ENCODE measurements at regions not wholly inside any gene's neighbourhood (a gene's known extent, or its start where the extent isn't known, plus 50 kb on each side); places are given as distances from the start of the nearest gene placed in this dataset.
"Not testable (repeated sequence)": the region's sequence is repeated elsewhere in the genome, so short reads cannot be mapped to it uniquely, and the experiment has no call there.

GRCh38 chr4:111323916-111324315 is 701.0 kb upstream of the PITX2 start:
- no peak overlapping the region for H3K27ac ChIP-seq (ENCODE audit: low read depth, low read length)
- H3K4me1 ChIP-seq (ENCODE audit: control insufficient read depth in 3 of 3, insufficient read depth in 3 of 3, low read length in 3 of 3), result no peaks in the 10 kb centered on the region
- no peak overlapping the region for H3K4me3 ChIP-seq (ENCODE audit: low read length in 3 of 3)
- no peak overlapping the region for H3K9ac ChIP-seq (ENCODE audit: low read depth in 1 of 3, low read length in 3 of 3)
- no peaks in the 10 kb centered on the region for H3K9me3 ChIP-seq (ENCODE audit: control insufficient read depth in 3 of 3, low read length in 3 of 3)
- H3K27me3 ChIP-seq (ENCODE audit: control insufficient read depth in 3 of 3, insufficient read depth in 3 of 3, low read length in 3 of 3), result no peaks in the 10 kb centered on the region
- H3K36me3 ChIP-seq (ENCODE audit: control insufficient read depth in 3 of 3, insufficient read depth in 3 of 3, low read length in 3 of 3), result no peaks in the 10 kb centered on the region

GRCh38 chr4:111326450-111326849 is 703.6 kb upstream of the PITX2 start:
- H3K36me3 ChIP-seq (ENCODE audit: control insufficient read depth in 3 of 3, insufficient read depth in 3 of 3, low read length in 3 of 3), result no peaks in the 10 kb centered on the region

GRCh38 chr4:111330786-111331185 is 707.9 kb upstream of the PITX2 start:
- Histone ChIP-seq H3K36me3 (ENCODE audit: control insufficient read depth in 3 of 3, insufficient read depth in 3 of 3, low read length in 3 of 3) (no peaks in the 10 kb centered on the region), H3K27ac (ENCODE audit: low read depth, low read length) (no peak overlapping the region), H3K9ac (ENCODE audit: low read depth in 1 of 3, low read length in 3 of 3) (no peak overlapping the region), H3K4me3 (ENCODE audit: low read length in 3 of 3) (no peak overlapping the region), H3K9me3 (ENCODE audit: control insufficient read depth in 3 of 3, low read length in 3 of 3) (no peaks in the 10 kb centered on the region), H3K4me1 (ENCODE audit: control insufficient read depth in 3 of 3, insufficient read depth in 3 of 3, low read length in 3 of 3) (no peaks in the 10 kb centered on the region), H3K27me3 (ENCODE audit: control insufficient read depth in 3 of 3, insufficient read depth in 3 of 3, low read length in 3 of 3) (no peaks in the 10 kb centered on the region)

More at GRCh38 chr4:111326450-111326849, 703.6 kb upstream of the PITX2 start:
- Histone ChIP-seq H3K4me1 (ENCODE audit: control insufficient read depth in 3 of 3, insufficient read depth in 3 of 3, low read length in 3 of 3) (no peaks in the 10 kb centered on the region), H3K4me3 (ENCODE audit: low read length in 3 of 3) (no peak overlapping the region), H3K27me3 (ENCODE audit: control insufficient read depth in 3 of 3, insufficient read depth in 3 of 3, low read length in 3 of 3) (no peaks in the 10 kb centered on the region), H3K9ac (ENCODE audit: low read depth in 1 of 3, low read length in 3 of 3) (no peak overlapping the region), H3K9me3 (ENCODE audit: control insufficient read depth in 3 of 3, low read length in 3 of 3) (no peaks in the 10 kb centered on the region), H3K27ac (ENCODE audit: low read depth, low read length) (no peak overlapping the region)

GRCh38 chr4:111334361-111334760 is 711.5 kb upstream of the PITX2 start:
- no peaks in the 10 kb centered on the region for H3K9me3 ChIP-seq (ENCODE audit: control insufficient read depth in 3 of 3, low read length in 3 of 3)
- H3K27me3 ChIP-seq (ENCODE audit: control insufficient read depth in 3 of 3, insufficient read depth in 3 of 3, low read length in 3 of 3), result no peaks in the 10 kb centered on the region
- H3K4me3 ChIP-seq (ENCODE audit: low read length in 3 of 3), result no peak overlapping the region

GRCh38 chr4:111337186-111337876 is 714.5 kb upstream of the PITX2 start:
- not testable (repeated sequence) for H3K9me3 ChIP-seq (ENCODE audit: control insufficient read depth in 3 of 3, low read length in 3 of 3); H3K4me1 ChIP-seq (ENCODE audit: control insufficient read depth in 3 of 3, insufficient read depth in 3 of 3, low read length in 3 of 3)

More at GRCh38 chr4:111334361-111334760, 711.5 kb upstream of the PITX2 start:
- Histone ChIP-seq H3K9ac (ENCODE audit: low read depth in 1 of 3, low read length in 3 of 3) (no peak overlapping the region), H3K4me1 (ENCODE audit: control insufficient read depth in 3 of 3, insufficient read depth in 3 of 3, low read length in 3 of 3) (no peaks in the 10 kb centered on the region), H3K27ac (ENCODE audit: low read depth, low read length) (no peak overlapping the region), H3K36me3 (ENCODE audit: control insufficient read depth in 3 of 3, insufficient read depth in 3 of 3, low read length in 3 of 3) (no peaks in the 10 kb centered on the region)

GRCh38 chr4:111359602-111360001 is 736.7 kb upstream of the PITX2 start:
- Histone ChIP-seq H3K27ac (ENCODE audit: low read depth, low read length) (no peak overlapping the region), H3K9me3 (ENCODE audit: control insufficient read depth in 3 of 3, low read length in 3 of 3) (peaks cover 0 to 5% (median 0%) of the 10 kb centered on the region in 3 donors), H3K27me3 (ENCODE audit: control insufficient read depth in 3 of 3, insufficient read depth in 3 of 3, low read length in 3 of 3) (no peaks in the 10 kb centered on the region), H3K4me3 (ENCODE audit: low read length in 3 of 3) (no peak overlapping the region), H3K9ac (ENCODE audit: low read depth in 1 of 3, low read length in 3 of 3) (no peak overlapping the region), H3K36me3 (ENCODE audit: control insufficient read depth in 3 of 3, insufficient read depth in 3 of 3, low read length in 3 of 3) (no peaks in the 10 kb centered on the region), H3K4me1 (ENCODE audit: control insufficient read depth in 3 of 3, insufficient read depth in 3 of 3, low read length in 3 of 3) (no peaks in the 10 kb centered on the region)

More at GRCh38 chr4:111337186-111337876, 714.5 kb upstream of the PITX2 start:
- H3K9ac ChIP-seq (ENCODE audit: low read depth in 1 of 3, low read length in 3 of 3); H3K27ac ChIP-seq (ENCODE audit: low read depth, low read length); H3K4me3 ChIP-seq (ENCODE audit: low read length in 3 of 3); H3K36me3 ChIP-seq (ENCODE audit: control insufficient read depth in 3 of 3, insufficient read depth in 3 of 3, low read length in 3 of 3); H3K27me3 ChIP-seq (ENCODE audit: control insufficient read depth in 3 of 3, insufficient read depth in 3 of 3, low read length in 3 of 3): not testable (repeated sequence)

- Histone ChIP-seq H3K36me3 (ENCODE audit: control insufficient read depth in 3 of 3, insufficient read depth in 3 of 3, low read length in 3 of 3) (no peaks in the 10 kb centered on the region), H3K9ac (ENCODE audit: low read depth in 1 of 3, low read length in 3 of 3) (no peak overlapping the region), H3K4me1 (ENCODE audit: control insufficient read depth in 3 of 3, insufficient read depth in 3 of 3, low read length in 3 of 3) (no peaks in the 10 kb centered on the region), H3K27me3 (ENCODE audit: control insufficient read depth in 3 of 3, insufficient read depth in 3 of 3, low read length in 3 of 3) (no peaks in the 10 kb centered on the region), H3K27ac (ENCODE audit: low read depth, low read length) (no peak overlapping the region), H3K4me3 (ENCODE audit: low read length in 3 of 3) (no peak overlapping the region), H3K9me3 (ENCODE audit: control insufficient read depth in 3 of 3, low read length in 3 of 3) (peaks cover 0 to 5% (median 0%) of the 10 kb centered on the region in 3 donors)
Measured at GRCh38 chr4:111360906-111361305, 738.0 kb upstream of the PITX2 start.

- H3K36me3 ChIP-seq (ENCODE audit: control insufficient read depth in 3 of 3, insufficient read depth in 3 of 3, low read length in 3 of 3), result no peaks in the 10 kb centered on the region
- H3K9ac ChIP-seq (ENCODE audit: low read depth in 1 of 3, low read length in 3 of 3), result no peak overlapping the region
- no peaks in the 10 kb centered on the region for H3K27me3 ChIP-seq (ENCODE audit: control insufficient read depth in 3 of 3, insufficient read depth in 3 of 3, low read length in 3 of 3)
- H3K4me1 ChIP-seq (ENCODE audit: control insufficient read depth in 3 of 3, insufficient read depth in 3 of 3, low read length in 3 of 3), result no peaks in the 10 kb centered on the region
- no peak overlapping the region for H3K27ac ChIP-seq (ENCODE audit: low read depth, low read length)
- no peak overlapping the region for H3K4me3 ChIP-seq (ENCODE audit: low read length in 3 of 3)
- H3K9me3 ChIP-seq (ENCODE audit: control insufficient read depth in 3 of 3, low read length in 3 of 3), result peaks cover 0 to 5% (median 0%) of the 10 kb centered on the region in 3 donors
Measured at GRCh38 chr4:111362941-111363361, 740.1 kb upstream of the PITX2 start.

- H3K36me3 ChIP-seq (ENCODE audit: control insufficient read depth in 3 of 3, insufficient read depth in 3 of 3, low read length in 3 of 3); H3K27me3 ChIP-seq (ENCODE audit: control insufficient read depth in 3 of 3, insufficient read depth in 3 of 3, low read length in 3 of 3); H3K9ac ChIP-seq (ENCODE audit: low read depth in 1 of 3, low read length in 3 of 3); H3K9me3 ChIP-seq (ENCODE audit: control insufficient read depth in 3 of 3, low read length in 3 of 3); H3K4me1 ChIP-seq (ENCODE audit: control insufficient read depth in 3 of 3, insufficient read depth in 3 of 3, low read length in 3 of 3); H3K27ac ChIP-seq (ENCODE audit: low read depth, low read length); H3K4me3 ChIP-seq (ENCODE audit: low read length in 3 of 3): not testable (repeated sequence)
Measured at GRCh38 chr4:111377880-111378279, 755.0 kb upstream of the PITX2 start.

- no peaks in the 10 kb centered on the region for H3K9me3 ChIP-seq (ENCODE audit: control insufficient read depth in 3 of 3, low read length in 3 of 3)
- no peaks in the 10 kb centered on the region for H3K36me3 ChIP-seq (ENCODE audit: control insufficient read depth in 3 of 3, insufficient read depth in 3 of 3, low read length in 3 of 3)
- no peaks in the 10 kb centered on the region for H3K27me3 ChIP-seq (ENCODE audit: control insufficient read depth in 3 of 3, insufficient read depth in 3 of 3, low read length in 3 of 3)
- no peak overlapping the region for H3K27ac ChIP-seq (ENCODE audit: low read depth, low read length)
- H3K9ac ChIP-seq (ENCODE audit: low read depth in 1 of 3, low read length in 3 of 3), result no peak overlapping the region
- no peaks in the 10 kb centered on the region for H3K4me1 ChIP-seq (ENCODE audit: control insufficient read depth in 3 of 3, insufficient read depth in 3 of 3, low read length in 3 of 3)
- no peak overlapping the region for H3K4me3 ChIP-seq (ENCODE audit: low read length in 3 of 3)
Measured at GRCh38 chr4:111388561-111388960, 756.7 kb upstream of the FAM241A start.
